SK-N-SH (cell line): ENCODE measurements at regions not wholly inside any gene's neighbourhood (a gene's known extent, or its start where the extent isn't known, plus 50 kb on each side); places are given as distances from the start of the nearest gene placed in this dataset.

Source experiments
- CTCF ChIA-PET: fragments of 300-600, 350-600 bp; formaldehyde crosslinking; extraction: SDS; loops from one replicate; lab custom pipeline; 2021; lab: Yijun Ruan, JAX
- POLR2A ChIA-PET: fragments of 350-600 bp; sonication (Branson Sonifier 250); formaldehyde crosslinking; extraction: SDS; loops from one replicate; lab custom pipeline; 2020; ENCODE audit warnings: antibody characterized with exemption, inconsistent platforms; lab: Yijun Ruan, JAX
- DNase-seq: peaks from one replicate; pipeline ENCODE4 v3.0.0; 2012
- H2AFZ ChIP-seq: fragments of 200-600 bp; sonication (generic); 2 replicates; pipeline ENCODE4 v1.8.1; 2016; ENCODE audit warnings: antibody characterized with exemption, mild to moderate bottlenecking, low read depth
- H3F3A ChIP-seq: fragments of 200-600 bp; sonication (generic); replicated peaks from 2 replicates; pipeline ENCODE3; 2016; ENCODE audit warnings: antibody characterized with exemption, mild to moderate bottlenecking; ENCODE audit not compliant: insufficient read depth
- H3K27ac ChIP-seq, 2 experiments: fragments of 200-500 bp in 1 of 2; fragments of 200-600 bp in 1 of 2; sonication (Bioruptor generic) in 1 of 2; sonication (generic), shearing (Covaris generic) in 1 of 2; 2 replicates each; pipeline versions ENCODE4 v1.5.1 to v1.6.1; 2014 to 2016; ENCODE audit warnings: low read depth in 2 of 2, inconsistent platforms in 1 of 2, low read length in 1 of 2, mild to moderate bottlenecking in 1 of 2, mixed read lengths in 1 of 2
- H3K27me3 ChIP-seq: fragments of 200-600 bp; sonication (generic), shearing (Covaris generic); 2 replicates; pipeline ENCODE4 v1.6.1; 2016; ENCODE audit warnings: mixed run types; ENCODE audit not compliant: insufficient read depth
- H3K36me3 ChIP-seq, 2 experiments: fragments of 200-500 bp in 1 of 2; fragments of 200-600 bp in 1 of 2; sonication (Bioruptor generic) in 1 of 2; sonication (generic) in 1 of 2; replicated peaks in 1 of 2; 2 replicates each; pipeline versions ENCODE3 to v1.5.1; 2014 to 2016; ENCODE audit warnings: low read length in 1 of 2, mild to moderate bottlenecking in 1 of 2; ENCODE audit not compliant: insufficient read depth in 2 of 2, control insufficient read depth in 1 of 2
- H3K4me1 ChIP-seq, 2 experiments: fragments of 200-500 bp in 1 of 2; fragments of 200-600 bp in 1 of 2; sonication (Bioruptor generic) in 1 of 2; sonication (generic), shearing (Covaris generic) in 1 of 2; 2 replicates each; pipeline versions ENCODE4 v1.5.1 to v1.6.1; 2014 to 2016; ENCODE audit warnings: low read depth in 1 of 2, low read length in 1 of 2, mixed run types in 1 of 2; ENCODE audit not compliant: insufficient read depth in 2 of 2, control insufficient read depth in 1 of 2
- H3K4me2 ChIP-seq: fragments of 200-600 bp; sonication (generic), shearing (Covaris generic); 2 replicates; pipeline ENCODE4 v1.6.1; 2017; ENCODE audit warnings: mixed run types
- H3K4me3 ChIP-seq, 2 experiments: fragments of 200-500 bp in 1 of 2; fragments of 200-600 bp in 1 of 2; sonication (Bioruptor generic) in 1 of 2; sonication (generic), shearing (Covaris generic) in 1 of 2; 2 replicates each; pipeline versions ENCODE4 v1.5.1 to v1.8.1; 2014 to 2016; ENCODE audit warnings: low read depth in 2 of 2, inconsistent platforms in 1 of 2, low read length in 1 of 2, mild to moderate bottlenecking in 1 of 2, mixed read lengths in 1 of 2, moderate library complexity in 1 of 2
- H3K79me2 ChIP-seq: fragments of 200-600 bp; sonication (generic); 2 replicates; pipeline ENCODE4 v1.8.1; 2017; ENCODE audit warnings: mild to moderate bottlenecking; ENCODE audit not compliant: insufficient read depth
- H3K9ac ChIP-seq: fragments of 200-600 bp; sonication (generic); 2 replicates; pipeline ENCODE4 v1.6.1; 2017; ENCODE audit warnings: mixed run types
- H3K9me2 ChIP-seq: fragments of 200-600 bp; sonication (generic); 2 replicates; pipeline ENCODE4 v1.6.1; 2017; ENCODE audit warnings: mixed run types
- H3K9me3 ChIP-seq: fragments of 200-600 bp; sonication (generic); 2 replicates; pipeline ENCODE4 v1.6.1; 2017; ENCODE audit warnings: mixed run types, mild to moderate bottlenecking, moderate library complexity
- H4K20me1 ChIP-seq: fragments of 200-600 bp; sonication (generic); 2 replicates; pipeline ENCODE4 v1.6.1; 2017; ENCODE audit warnings: mild to moderate bottlenecking, mixed run types; ENCODE audit not compliant: insufficient read depth
- EZH2phosphoT487 ChIP-seq: fragments of 200-600 bp; sonication (generic); IDR thresholded peaks from 2 replicates; pipeline ENCODE4 v1.6.1; 2017; ENCODE audit warnings: low read depth, mixed run types, mild to moderate bottlenecking, antibody characterized with exemption, moderate library complexity, borderline replicate concordance
- GATA2 ChIP-seq: sonication (generic); formaldehyde crosslinking; IDR thresholded peaks from 2 replicates; pipeline ENCODE4 v1.5.0; 2020; ENCODE audit warnings: mild to moderate bottlenecking, missing genetic modification reagents
- RAD21 ChIP-seq: IDR thresholded peaks from 2 replicates; pipeline ENCODE4 v1.6.1; 2012; ENCODE audit warnings: mild to moderate bottlenecking, low read length
- SMC3 ChIP-seq: IDR thresholded peaks from 2 replicates; pipeline ENCODE4 v1.6.1; 2012; ENCODE audit warnings: low read depth, low read length, improper control_type of control experiment
- WGBS: methylation state at CpG from one replicate; pipeline ENCODE4 v1.1.6; 2017; ENCODE audit warnings: low lambda C conversion rate; 5-methylcytosine and 5-hydroxymethylcytosine counted together
- TF ChIP-seq, protein P1 (sequence below): IDR thresholded peaks from 2 replicates; pipeline ENCODE4; 2012
- TF ChIP-seq, protein P2 (sequence below): fragments of 200-600 bp; sonication (generic); IDR thresholded peaks from 2 replicates; pipeline ENCODE4 v1.6.1; 2017; ENCODE audit warnings: antibody characterized with exemption, mild to moderate bottlenecking, moderate library complexity
- TF ChIP-seq, protein P3 (sequence below): IDR thresholded peaks from 2 replicates; pipeline ENCODE4 v1.4.0; 2012; ENCODE audit warnings: low read depth
- TF ChIP-seq, protein P4 (sequence below): IDR thresholded peaks from 2 replicates; pipeline ENCODE4 v1.4.0; 2012; ENCODE audit warnings: low read depth, borderline replicate concordance

DNA sequence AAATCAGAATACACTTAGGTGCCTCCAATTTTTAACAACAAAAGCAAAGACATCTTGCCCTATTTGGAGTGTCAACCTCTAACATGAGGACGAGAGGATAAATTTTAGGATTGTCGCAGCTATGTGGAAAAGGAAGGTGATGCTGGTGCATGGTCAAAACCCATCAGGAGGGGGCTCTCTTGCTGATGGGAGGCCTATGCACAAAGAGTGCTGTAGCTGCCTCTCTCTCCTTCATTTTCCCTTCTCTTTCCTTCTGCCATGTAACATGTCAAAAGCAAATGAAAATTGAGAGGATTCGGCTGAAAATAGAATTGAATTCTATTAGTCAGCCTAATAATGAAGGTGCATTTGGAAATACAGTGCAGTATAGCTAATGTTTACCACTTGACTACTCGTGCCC, 578.7 kb upstream of the ZNF462 start:
- TF ChIP-seq, protein P1, sequence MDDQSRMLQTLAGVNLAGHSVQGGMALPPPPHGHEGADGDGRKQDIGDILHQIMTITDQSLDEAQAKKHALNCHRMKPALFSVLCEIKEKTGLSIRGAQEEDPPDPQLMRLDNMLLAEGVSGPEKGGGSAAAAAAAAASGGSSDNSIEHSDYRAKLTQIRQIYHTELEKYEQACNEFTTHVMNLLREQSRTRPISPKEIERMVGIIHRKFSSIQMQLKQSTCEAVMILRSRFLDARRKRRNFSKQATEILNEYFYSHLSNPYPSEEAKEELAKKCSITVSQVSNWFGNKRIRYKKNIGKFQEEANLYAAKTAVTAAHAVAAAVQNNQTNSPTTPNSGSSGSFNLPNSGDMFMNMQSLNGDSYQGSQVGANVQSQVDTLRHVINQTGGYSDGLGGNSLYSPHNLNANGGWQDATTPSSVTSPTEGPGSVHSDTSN, result no peak
- TF ChIP-seq SMC3, result peak; percentile 21; the same call in 1 of the 2 replicates
- peak; percentile 52 for TF ChIP-seq RAD21
- CTCF ChIA-PET, result interaction anchor here (1.0 to 2.7 kb wide), 11 partner anchors 16 to 888 kb away, joined by 3 to 14 read pairs (median 4); partner anchors contain the start of gene ZNF462
- H3K9ac ChIP-seq, result no peak overlapping the region
- no peaks in the 10 kb centered on the region for H4K20me1 ChIP-seq
- H3K4me3 ChIP-seq, result no peak overlapping the region
- H3K79me2 ChIP-seq, result no peaks in the 10 kb centered on the region
- no peaks in the 10 kb centered on the region for H3F3A ChIP-seq
- peaks cover 0 to 25% of the 10 kb centered on the region in 2 experiments; a peak in 2 of 4 replicates for H3K4me1 ChIP-seq
- no peaks in the 10 kb centered on the region for H3K9me3 ChIP-seq
- no peak overlapping the region for H2AFZ ChIP-seq
- H3K27ac ChIP-seq, result peak overlapping the region in 1 of 2 experiments; percentile 76; a peak in 2 of 4 replicates
- no peak overlapping the region for H3K4me2 ChIP-seq
- H3K36me3 ChIP-seq, result no peaks in the 10 kb centered on the region
- H3K9me2 ChIP-seq, result no peaks in the 10 kb centered on the region
- WGBS, result 35% methylated on average over 4 of the region's 4 CpGs
- peak; percentile 46 for DNase-seq
- POLR2A ChIA-PET, result no interaction called here
- H3K27me3 ChIP-seq, result no peaks in the 10 kb centered on the region

DNA sequence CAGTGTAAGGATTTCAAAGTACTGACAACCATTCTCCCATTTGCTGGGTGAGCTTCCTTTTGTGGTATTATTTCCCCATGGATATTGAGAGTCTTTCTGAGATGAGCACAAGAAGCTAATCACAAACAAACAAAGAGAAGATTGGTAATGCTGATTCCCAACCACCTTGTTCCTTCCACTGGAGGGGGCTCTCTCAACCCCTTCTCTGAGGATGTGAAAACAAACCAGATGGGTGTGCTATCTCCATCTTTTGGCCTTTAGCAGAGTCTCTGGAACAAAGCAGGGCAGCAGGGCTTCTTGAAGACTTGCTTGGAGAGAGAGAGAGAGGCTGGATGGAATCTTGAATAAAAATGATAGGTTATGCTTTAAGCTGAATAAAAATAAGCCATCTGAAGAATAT, 576.7 kb upstream of the ZNF462 start:
- Histone ChIP-seq H3K27ac (peak overlapping the region in 1 of 2 experiments; percentile 86; a peak in 1 of 4 replicates), H3K4me3 (peak overlapping the region in 1 of 2 experiments; percentile 39; a peak in 1 of 4 replicates), H3K79me2 (no peaks in the 10 kb centered on the region), H3K4me2 (no peak overlapping the region), H3K9me2 (no peaks in the 10 kb centered on the region), H3K27me3 (no peaks in the 10 kb centered on the region), H3K4me1 (peaks cover 0 to 25% of the 10 kb centered on the region in 2 experiments; a peak in 2 of 4 replicates), H4K20me1 (no peaks in the 10 kb centered on the region), H3K9ac (no peak overlapping the region), H3K9me3 (no peaks in the 10 kb centered on the region), H2AFZ (no peak overlapping the region), H3K36me3 (no peaks in the 10 kb centered on the region), H3F3A (no peaks in the 10 kb centered on the region)
- CTCF ChIA-PET, result interaction anchor here (0.9 to 2.7 kb wide), 7 partner anchors 8 to 665 kb away, joined by 3 to 14 read pairs (median 4); partner anchors contain the start of gene ZNF462
- POLR2A ChIA-PET, result no interaction called here
- TF ChIP-seq RAD21 (peak; percentile 59), GATA2 (CRISPR knock-in tag) (peak; percentile 16; the same call in 1 of the 2 replicates), SMC3 (peak; percentile 25; the same call in 1 of the 2 replicates), EZH2phosphoT487 (no peak)
- TF ChIP-seq, protein P2, sequence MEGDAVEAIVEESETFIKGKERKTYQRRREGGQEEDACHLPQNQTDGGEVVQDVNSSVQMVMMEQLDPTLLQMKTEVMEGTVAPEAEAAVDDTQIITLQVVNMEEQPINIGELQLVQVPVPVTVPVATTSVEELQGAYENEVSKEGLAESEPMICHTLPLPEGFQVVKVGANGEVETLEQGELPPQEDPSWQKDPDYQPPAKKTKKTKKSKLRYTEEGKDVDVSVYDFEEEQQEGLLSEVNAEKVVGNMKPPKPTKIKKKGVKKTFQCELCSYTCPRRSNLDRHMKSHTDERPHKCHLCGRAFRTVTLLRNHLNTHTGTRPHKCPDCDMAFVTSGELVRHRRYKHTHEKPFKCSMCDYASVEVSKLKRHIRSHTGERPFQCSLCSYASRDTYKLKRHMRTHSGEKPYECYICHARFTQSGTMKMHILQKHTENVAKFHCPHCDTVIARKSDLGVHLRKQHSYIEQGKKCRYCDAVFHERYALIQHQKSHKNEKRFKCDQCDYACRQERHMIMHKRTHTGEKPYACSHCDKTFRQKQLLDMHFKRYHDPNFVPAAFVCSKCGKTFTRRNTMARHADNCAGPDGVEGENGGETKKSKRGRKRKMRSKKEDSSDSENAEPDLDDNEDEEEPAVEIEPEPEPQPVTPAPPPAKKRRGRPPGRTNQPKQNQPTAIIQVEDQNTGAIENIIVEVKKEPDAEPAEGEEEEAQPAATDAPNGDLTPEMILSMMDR, result peak; percentile 22; the same call in 1 of the 2 replicates
- TF ChIP-seq, protein P3, sequence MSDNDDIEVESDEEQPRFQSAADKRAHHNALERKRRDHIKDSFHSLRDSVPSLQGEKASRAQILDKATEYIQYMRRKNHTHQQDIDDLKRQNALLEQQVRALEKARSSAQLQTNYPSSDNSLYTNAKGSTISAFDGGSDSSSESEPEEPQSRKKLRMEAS, result no peak
- TF ChIP-seq, protein P4, sequence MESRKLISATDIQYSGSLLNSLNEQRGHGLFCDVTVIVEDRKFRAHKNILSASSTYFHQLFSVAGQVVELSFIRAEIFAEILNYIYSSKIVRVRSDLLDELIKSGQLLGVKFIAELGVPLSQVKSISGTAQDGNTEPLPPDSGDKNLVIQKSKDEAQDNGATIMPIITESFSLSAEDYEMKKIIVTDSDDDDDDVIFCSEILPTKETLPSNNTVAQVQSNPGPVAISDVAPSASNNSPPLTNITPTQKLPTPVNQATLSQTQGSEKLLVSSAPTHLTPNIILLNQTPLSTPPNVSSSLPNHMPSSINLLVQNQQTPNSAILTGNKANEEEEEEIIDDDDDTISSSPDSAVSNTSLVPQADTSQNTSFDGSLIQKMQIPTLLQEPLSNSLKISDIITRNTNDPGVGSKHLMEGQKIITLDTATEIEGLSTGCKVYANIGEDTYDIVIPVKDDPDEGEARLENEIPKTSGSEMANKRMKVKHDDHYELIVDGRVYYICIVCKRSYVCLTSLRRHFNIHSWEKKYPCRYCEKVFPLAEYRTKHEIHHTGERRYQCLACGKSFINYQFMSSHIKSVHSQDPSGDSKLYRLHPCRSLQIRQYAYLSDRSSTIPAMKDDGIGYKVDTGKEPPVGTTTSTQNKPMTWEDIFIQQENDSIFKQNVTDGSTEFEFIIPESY, result no peak
- peak; percentile 39 for DNase-seq
